Smooth muscle cell (in vitro differentiated cells): ENCODE measurements at regions not wholly inside any gene's neighbourhood (a gene's known extent, or its start where the extent isn't known, plus 50 kb on each side); places are given as distances from the start of the nearest gene placed in this dataset.

Experiments used
- DNase-seq: peaks from one replicate; lab custom pipeline; 2025; ENCODE audit not compliant: unreplicated experiment; lab: John Stamatoyannopoulos, UW
- H2AFZ ChIP-seq: fragments of 200-600 bp; sonication (generic); 2 replicates; pipeline ENCODE4 v1.6.0; 2016; ENCODE audit warnings: antibody characterized with exemption, low read depth, mild to moderate bottlenecking
- H3F3A ChIP-seq: fragments of 200-600 bp; sonication (generic); 2 replicates; pipeline ENCODE4 v1.6.0; 2017; ENCODE audit warnings: antibody characterized with exemption, low read depth
- H3K27ac ChIP-seq: fragments of 200-600 bp; sonication (generic); 2 replicates; pipeline ENCODE4 v1.5.1; 2016; ENCODE audit warnings: low read depth, mild to moderate bottlenecking
- H3K27me3 ChIP-seq: fragments of 200-600 bp; sonication (generic); 2 replicates; pipeline ENCODE4 v1.6.1; 2016; ENCODE audit warnings: low read depth, mild to moderate bottlenecking
- H3K36me3 ChIP-seq: fragments of 200-600 bp; sonication (generic); 2 replicates; pipeline ENCODE4 v1.5.1; 2016; ENCODE audit warnings: low read depth
- H3K4me1 ChIP-seq: fragments of 200-600 bp; sonication (generic); 2 replicates; pipeline ENCODE4 v1.5.1; 2016; ENCODE audit warnings: low read depth
- H3K4me2 ChIP-seq: fragments of 200-600 bp; sonication (generic); 2 replicates; pipeline ENCODE4 v1.6.0; 2016; ENCODE audit warnings: mild to moderate bottlenecking
- H3K4me3 ChIP-seq: fragments of 200-600 bp; sonication (generic); 2 replicates; pipeline ENCODE4 v1.5.1; 2016; ENCODE audit warnings: mild to moderate bottlenecking
- H3K79me2 ChIP-seq: fragments of 200-600 bp; sonication (generic); 2 replicates; pipeline ENCODE4 v1.6.0; 2016; ENCODE audit warnings: low read depth, mild to moderate bottlenecking
- H3K9ac ChIP-seq: fragments of 200-600 bp; sonication (generic); 2 replicates; pipeline ENCODE4 v1.6.0; 2016; ENCODE audit warnings: low read depth
- H3K9me3 ChIP-seq: fragments of 200-600 bp; sonication (generic); replicated peaks from 2 replicates; pipeline ENCODE4 v1.5.1; 2016; ENCODE audit warnings: low read depth
- H4K20me1 ChIP-seq: fragments of 200-600 bp; sonication (generic); 2 replicates; pipeline ENCODE4 v1.6.0; 2016; ENCODE audit warnings: low read depth
- WGBS: methylation state at CpG from one replicate; pipeline ENCODE4 v1.1.7; 2016; ENCODE audit warnings: low lambda C conversion rate; 5-methylcytosine and 5-hydroxymethylcytosine counted together
- TF ChIP-seq, protein P1 (sequence below): fragments of 200-600 bp; sonication (generic); IDR thresholded peaks from 2 replicates; pipeline ENCODE4 v1.5.1; 2017; ENCODE audit warnings: borderline replicate concordance, mild to moderate bottlenecking, antibody characterized with exemption; ENCODE audit not compliant: insufficient read depth, poor library complexity, severe bottlenecking

DNA sequence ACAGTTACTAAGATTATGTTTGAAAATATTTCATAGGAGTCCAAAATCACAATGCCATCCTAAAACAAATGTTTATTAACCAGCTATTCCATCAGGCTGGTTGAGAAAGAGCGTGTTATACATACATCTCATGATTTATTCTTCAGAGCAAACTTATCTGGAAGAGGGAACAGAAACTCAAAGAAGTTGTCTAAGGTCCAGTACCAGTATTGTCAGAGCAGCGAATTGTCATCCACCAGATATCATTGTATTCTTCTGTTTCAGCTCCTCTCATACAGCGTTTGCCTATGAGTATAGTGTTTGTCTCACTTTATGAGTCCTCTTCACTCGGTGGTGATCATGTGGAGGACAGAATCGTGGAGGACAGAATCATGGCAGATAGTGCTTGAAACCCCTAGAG lies 238.2 kb downstream of the OSR1 start:
- H3K27me3 ChIP-seq: no peaks in the 10 kb centered on the region
- no peak overlapping the region for H2AFZ ChIP-seq
- H3K79me2 ChIP-seq: no peaks in the 10 kb centered on the region
- no peak overlapping the region for H3K4me3 ChIP-seq
- H3K36me3 ChIP-seq: no peaks in the 10 kb centered on the region
- TF ChIP-seq, protein P1, sequence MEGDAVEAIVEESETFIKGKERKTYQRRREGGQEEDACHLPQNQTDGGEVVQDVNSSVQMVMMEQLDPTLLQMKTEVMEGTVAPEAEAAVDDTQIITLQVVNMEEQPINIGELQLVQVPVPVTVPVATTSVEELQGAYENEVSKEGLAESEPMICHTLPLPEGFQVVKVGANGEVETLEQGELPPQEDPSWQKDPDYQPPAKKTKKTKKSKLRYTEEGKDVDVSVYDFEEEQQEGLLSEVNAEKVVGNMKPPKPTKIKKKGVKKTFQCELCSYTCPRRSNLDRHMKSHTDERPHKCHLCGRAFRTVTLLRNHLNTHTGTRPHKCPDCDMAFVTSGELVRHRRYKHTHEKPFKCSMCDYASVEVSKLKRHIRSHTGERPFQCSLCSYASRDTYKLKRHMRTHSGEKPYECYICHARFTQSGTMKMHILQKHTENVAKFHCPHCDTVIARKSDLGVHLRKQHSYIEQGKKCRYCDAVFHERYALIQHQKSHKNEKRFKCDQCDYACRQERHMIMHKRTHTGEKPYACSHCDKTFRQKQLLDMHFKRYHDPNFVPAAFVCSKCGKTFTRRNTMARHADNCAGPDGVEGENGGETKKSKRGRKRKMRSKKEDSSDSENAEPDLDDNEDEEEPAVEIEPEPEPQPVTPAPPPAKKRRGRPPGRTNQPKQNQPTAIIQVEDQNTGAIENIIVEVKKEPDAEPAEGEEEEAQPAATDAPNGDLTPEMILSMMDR: no peak
- H3K4me2 ChIP-seq: no peak overlapping the region
- 93% methylated on average over 5 of the region's 5 CpGs for WGBS
- no peaks in the 10 kb centered on the region for H3F3A ChIP-seq
- H3K4me1 ChIP-seq: peaks cover 11% of the 10 kb centered on the region
- H3K9me3 ChIP-seq: no peaks in the 10 kb centered on the region
- no peaks in the 10 kb centered on the region for H4K20me1 ChIP-seq
- no peak for DNase-seq
- no peak overlapping the region for H3K9ac ChIP-seq
- no peak overlapping the region for H3K27ac ChIP-seq

DNA sequence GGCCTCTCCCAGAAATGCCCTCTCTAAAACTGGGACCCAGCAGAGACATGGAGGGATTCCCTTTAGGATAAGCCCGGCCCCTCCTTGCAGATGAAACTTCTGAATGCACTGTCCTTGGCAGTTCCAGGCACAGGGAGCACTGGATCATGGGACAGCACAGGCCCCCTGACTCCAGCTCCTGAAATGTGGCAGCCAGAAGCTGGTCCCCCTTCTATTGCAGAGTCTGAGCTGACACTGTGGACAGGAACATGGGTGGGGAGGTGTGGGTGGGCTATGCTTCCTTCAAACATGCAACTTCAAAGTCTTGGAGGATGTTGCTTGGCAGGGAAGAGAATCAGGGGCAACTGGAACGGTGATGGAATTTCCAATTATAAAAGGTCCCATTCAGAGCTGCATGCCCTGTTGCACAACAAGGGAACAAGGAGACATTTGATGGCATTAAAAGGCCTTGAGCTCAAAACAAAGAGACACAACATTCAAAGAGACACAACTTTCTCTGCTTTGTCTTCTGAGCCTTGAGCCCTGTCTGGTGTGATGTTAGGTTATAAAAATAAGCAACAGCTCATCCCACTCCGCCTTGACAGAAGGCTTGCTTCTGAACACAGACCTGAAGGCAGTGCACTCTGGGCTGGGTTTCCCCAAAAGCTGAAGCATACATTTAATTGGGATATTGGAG lies 239.0 kb downstream of the OSR1 start:
- no peaks in the 10 kb centered on the region for H3K79me2 ChIP-seq
- H3K9ac ChIP-seq: no peak overlapping the region
- no peaks in the 10 kb centered on the region for H3F3A ChIP-seq
- TF ChIP-seq, protein P1: no peak
- H3K4me2 ChIP-seq: no peak overlapping the region
- H4K20me1 ChIP-seq: no peaks in the 10 kb centered on the region
- no peaks in the 10 kb centered on the region for H3K9me3 ChIP-seq
- no peaks in the 10 kb centered on the region for H3K36me3 ChIP-seq
- H3K4me3 ChIP-seq: no peak overlapping the region
- H2AFZ ChIP-seq: no peak overlapping the region
- H3K27me3 ChIP-seq: no peaks in the 10 kb centered on the region
- DNase-seq: no peak
- H3K4me1 ChIP-seq: peaks cover 10% of the 10 kb centered on the region
- WGBS: 92% methylated on average over 3 of the region's 3 CpGs
- H3K27ac ChIP-seq: no peak overlapping the region

DNA sequence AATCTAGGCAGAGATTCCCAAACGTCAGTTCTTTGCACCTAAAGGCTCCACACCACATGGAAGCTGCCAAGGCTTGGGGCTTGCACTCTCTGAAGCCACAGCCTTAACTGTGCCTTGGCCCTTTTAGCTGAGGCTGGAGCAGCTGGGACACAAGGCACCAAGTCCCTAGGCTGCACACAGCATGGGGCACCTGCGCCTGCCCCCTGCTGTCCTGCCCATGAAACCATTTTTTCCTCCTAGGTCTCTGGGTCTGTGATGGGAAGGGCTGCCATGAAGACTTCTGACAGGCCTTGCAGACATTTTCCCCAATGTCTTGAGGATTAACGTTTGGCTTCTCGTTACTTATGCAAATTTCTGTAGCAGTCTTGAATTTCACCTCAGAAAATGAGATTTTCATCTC lies 241.5 kb downstream of the OSR1 start:
- H3K4me1 ChIP-seq: peaks cover 10% of the 10 kb centered on the region

GRCh38 chr2:19114754-19115231 lies 243.6 kb downstream of the OSR1 start:
- H3K79me2 ChIP-seq: no peaks in the 10 kb centered on the region
- H2AFZ ChIP-seq: no peak overlapping the region
- H4K20me1 ChIP-seq: no peaks in the 10 kb centered on the region
- TF ChIP-seq, protein P1: no peak
- no peak overlapping the region for H3K9ac ChIP-seq
- no peak overlapping the region for H3K4me2 ChIP-seq
- no peaks in the 10 kb centered on the region for H3K36me3 ChIP-seq
- H3F3A ChIP-seq: no peaks in the 10 kb centered on the region
- H3K27ac ChIP-seq: no peak overlapping the region
- no peaks in the 10 kb centered on the region for H3K27me3 ChIP-seq
- no peaks in the 10 kb centered on the region for H3K4me1 ChIP-seq
- no peak for DNase-seq
- H3K4me3 ChIP-seq: no peak overlapping the region
- H3K9me3 ChIP-seq: no peaks in the 10 kb centered on the region

More for the DNA sequence above, 241.5 kb downstream of the OSR1 start:
- TF ChIP-seq, protein P1: no peak
- Histone ChIP-seq H3K79me2 (no peaks in the 10 kb centered on the region), H2AFZ (no peak overlapping the region), H3K27ac (no peak overlapping the region), H3K9me3 (no peaks in the 10 kb centered on the region), H3K36me3 (no peaks in the 10 kb centered on the region), H3K4me2 (no peak overlapping the region), H3K27me3 (no peaks in the 10 kb centered on the region), H4K20me1 (no peaks in the 10 kb centered on the region), H3F3A (no peaks in the 10 kb centered on the region), H3K4me3 (no peak overlapping the region), H3K9ac (no peak overlapping the region)
- WGBS: 71% methylated on average over 4 of the region's 4 CpGs
- DNase-seq: no peak
